GM12872 (cell line): ENCODE measurements at regions not wholly inside any gene's neighbourhood (a gene's known extent, or its start where the extent isn't known, plus 50 kb on each side); places are given as distances from the start of the nearest gene placed in this dataset.

ENCODE experiments used
- TF ChIP-seq, protein P1 (sequence below): IDR thresholded peaks from 3 replicates; pipeline ENCODE4 v1.5.1; 2011; ENCODE audit warnings: low read depth, mild to moderate bottlenecking, low read length, moderate library complexity; ENCODE audit not compliant: insufficient read depth

DNA sequence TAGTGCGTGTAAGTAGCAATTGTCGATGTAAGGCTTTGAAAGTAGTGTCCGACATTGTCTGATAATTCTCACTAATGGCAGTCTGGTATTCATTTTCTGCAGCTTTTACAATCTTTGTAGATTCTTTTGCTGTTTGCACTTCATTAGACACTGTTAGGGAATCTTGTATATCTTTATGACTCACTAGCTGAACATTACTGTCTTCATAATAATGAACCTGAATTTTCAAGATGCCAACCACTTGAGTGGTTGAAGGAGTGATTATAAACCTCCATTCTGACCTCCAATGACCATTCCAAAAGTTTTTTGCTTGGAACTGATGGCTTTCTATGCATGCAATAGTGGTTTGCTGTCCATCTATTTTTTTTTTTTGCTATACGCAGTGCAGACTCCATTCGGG, 76.4 kb upstream of the MFGE8 start:
- TF ChIP-seq, protein P1, sequence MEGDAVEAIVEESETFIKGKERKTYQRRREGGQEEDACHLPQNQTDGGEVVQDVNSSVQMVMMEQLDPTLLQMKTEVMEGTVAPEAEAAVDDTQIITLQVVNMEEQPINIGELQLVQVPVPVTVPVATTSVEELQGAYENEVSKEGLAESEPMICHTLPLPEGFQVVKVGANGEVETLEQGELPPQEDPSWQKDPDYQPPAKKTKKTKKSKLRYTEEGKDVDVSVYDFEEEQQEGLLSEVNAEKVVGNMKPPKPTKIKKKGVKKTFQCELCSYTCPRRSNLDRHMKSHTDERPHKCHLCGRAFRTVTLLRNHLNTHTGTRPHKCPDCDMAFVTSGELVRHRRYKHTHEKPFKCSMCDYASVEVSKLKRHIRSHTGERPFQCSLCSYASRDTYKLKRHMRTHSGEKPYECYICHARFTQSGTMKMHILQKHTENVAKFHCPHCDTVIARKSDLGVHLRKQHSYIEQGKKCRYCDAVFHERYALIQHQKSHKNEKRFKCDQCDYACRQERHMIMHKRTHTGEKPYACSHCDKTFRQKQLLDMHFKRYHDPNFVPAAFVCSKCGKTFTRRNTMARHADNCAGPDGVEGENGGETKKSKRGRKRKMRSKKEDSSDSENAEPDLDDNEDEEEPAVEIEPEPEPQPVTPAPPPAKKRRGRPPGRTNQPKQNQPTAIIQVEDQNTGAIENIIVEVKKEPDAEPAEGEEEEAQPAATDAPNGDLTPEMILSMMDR, result no peak

DNA sequence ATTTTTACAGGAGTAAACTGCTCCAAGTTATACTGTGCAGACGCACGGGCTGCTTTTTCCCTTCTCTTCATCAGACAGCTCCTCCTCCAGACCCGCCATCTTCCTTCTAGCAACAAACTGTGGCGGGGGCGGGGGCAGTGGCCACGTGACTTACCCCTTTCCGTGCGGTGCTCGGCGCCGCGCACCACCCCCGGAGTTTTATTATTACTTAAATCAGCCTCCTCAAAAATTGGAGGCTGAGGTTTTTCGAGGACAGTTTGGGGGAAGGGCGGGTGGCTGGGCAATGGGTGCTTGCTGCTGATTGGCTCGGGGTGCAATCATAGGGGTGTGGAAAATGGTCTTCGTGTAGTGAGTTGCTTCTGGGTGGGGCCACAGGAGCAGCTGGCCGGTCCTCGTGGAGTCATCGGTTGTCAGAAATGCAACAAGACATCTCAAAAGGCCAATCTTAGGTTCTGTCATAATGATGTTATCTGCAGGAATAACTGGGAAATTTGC, 77.1 kb upstream of the MFGE8 start:
- TF ChIP-seq, protein P1, result no peak

DNA sequence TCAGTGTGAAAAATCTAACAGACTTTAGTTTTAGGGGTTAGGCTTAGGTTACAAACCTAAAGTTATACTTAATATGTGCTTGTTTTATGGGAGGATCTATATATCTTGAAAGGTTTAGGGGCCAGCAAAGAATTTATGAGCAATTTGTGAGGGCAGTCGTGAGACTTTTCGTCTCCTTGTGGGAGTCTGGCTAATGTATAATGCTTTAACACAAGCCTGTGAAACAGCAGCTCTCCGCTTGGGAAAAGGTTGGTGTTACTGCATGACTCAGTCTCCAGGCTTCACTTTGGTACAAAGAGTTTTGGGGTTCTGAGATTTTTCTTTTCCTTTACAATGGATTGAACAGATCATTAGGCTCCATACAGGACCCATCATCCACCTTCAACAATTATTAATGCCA, 79.0 kb upstream of the MFGE8 start:
- TF ChIP-seq, protein P1, result no peak

DNA sequence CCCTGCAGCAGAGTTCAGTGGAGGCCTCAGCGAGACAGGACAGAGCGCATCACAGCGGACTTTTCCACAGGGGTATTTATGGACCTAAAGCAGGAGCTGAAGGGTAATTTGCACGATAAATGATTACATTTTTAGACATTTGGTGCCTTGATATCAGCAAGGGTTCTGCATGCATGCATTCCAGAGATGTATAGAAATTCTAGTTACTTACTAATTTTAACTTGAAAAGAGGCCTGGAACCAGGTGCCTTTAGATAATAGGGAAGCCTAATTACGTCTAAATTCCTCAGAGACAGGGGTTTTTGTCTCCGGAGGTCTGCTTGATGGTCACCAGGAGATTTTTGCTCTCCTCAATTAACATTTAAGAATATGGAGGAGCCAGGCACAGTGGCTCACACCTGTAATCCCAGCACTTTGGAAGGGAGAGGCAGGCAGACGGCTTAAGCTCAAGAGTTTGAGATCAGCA, 79.8 kb upstream of the MFGE8 start:
- TF ChIP-seq, protein P1, result no peak

DNA sequence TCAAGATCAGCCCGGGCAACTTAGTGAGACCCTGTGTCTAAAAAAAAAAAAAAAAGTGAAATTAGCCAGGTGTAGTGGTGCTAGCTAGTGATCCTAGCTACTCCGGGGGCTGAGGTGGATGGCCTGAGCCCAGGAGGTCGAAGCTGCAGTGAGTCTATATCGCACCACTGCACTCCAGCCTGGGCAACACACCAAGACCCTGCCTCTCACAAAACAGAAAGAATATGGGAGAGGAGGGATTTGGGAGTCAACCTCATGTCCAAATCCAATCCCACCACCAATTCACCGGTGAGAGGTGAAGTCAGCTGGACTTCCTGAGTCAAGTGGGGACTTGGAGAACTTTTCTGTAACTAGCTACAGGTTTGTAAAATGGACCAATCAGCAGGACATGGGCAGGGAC, 80.5 kb upstream of the MFGE8 start:
- TF ChIP-seq, protein P1, result no peak

DNA sequence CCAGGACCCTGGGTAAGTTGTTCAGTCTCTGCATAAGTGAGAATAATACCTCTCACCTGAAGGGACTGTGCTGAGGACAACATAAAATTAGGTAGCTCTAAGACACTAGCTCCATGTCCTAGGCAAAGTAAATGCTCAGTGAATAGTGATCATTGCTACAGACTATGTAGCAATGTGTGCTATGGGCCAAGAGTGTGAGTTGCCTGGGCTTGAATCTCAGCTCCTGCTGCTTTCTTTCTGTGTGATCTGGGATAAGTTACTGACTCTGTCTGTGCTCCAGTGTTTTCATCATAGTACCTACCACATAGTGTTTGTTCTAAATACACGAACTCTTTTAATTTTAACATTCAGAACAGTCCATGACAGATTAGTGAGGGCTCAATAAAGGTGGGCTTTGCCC, 81.1 kb upstream of the MFGE8 start:
- TF ChIP-seq, protein P1, result no peak

DNA sequence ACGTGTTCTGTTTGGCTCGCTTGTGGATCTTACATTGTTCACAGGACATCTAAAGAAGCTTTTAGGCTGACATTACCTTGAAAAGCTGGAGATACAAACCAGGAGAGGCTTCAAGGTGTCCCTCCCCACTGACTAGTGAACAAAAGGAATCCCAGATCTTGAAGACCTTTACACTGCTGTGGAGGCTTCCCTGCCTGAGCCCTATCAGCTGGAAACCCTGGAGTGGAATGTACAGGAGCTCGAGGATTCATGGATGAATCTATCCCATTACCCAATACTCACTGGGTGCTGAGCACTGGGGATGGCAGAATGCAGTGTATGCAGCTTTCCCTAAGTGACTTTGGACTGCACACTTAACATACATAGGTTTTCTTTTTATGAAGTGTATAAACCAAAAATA, 82.3 kb upstream of the MFGE8 start:
- TF ChIP-seq, protein P1, result no peak

DNA sequence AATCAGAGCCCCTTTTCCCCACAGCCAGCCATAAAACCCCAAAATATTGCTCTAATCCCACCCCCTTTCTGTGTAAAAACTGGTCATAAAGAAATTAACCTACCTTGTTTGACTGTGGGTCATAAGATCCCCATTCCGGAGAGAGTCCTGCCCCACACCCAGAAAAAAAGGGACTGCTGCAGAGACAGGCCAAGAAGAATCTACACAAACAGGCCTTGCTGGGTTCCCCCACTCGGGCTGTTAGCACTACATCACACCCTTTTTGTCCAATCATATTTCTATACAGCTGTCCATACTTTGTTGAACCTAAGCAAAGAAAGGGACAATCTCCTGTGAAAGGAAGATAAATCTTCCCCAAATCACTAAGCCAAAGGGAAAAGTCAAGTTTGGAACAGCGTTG, 84.4 kb upstream of the MFGE8 start:
- TF ChIP-seq, protein P1, result no peak
